Breast epithelium (tissue), 3 donors: ENCODE measurements at regions not wholly inside any gene's neighbourhood (a gene's known extent, or its start where the extent isn't known, plus 50 kb on each side); places are given as distances from the start of the nearest gene placed in this dataset.

ENCODE experiments used
- POLR2A ChIP-seq: fragments of 450-650 bp; IDR thresholded peaks from one replicate; pipeline ENCODE4 v1.6.1; 2016; ENCODE audit warnings: antibody characterized with exemption, mild to moderate bottlenecking, moderate library complexity
- POLR2AphosphoS5 ChIP-seq, 3 donors: sonication (generic); formaldehyde crosslinking; IDR thresholded peaks; one replicate each; pipeline ENCODE4 v1.6.1; 2017; ENCODE audit warnings: antibody characterized with exemption in 3 of 3
- TF ChIP-seq, protein P1 (sequence below), 3 donors: fragments of 450-650 bp; IDR thresholded peaks; one replicate each; pipeline ENCODE4 v1.5.1; 2016 to 2017; ENCODE audit warnings: antibody characterized with exemption in 3 of 3, mild to moderate bottlenecking in 3 of 3, moderate library complexity in 3 of 3

DNA sequence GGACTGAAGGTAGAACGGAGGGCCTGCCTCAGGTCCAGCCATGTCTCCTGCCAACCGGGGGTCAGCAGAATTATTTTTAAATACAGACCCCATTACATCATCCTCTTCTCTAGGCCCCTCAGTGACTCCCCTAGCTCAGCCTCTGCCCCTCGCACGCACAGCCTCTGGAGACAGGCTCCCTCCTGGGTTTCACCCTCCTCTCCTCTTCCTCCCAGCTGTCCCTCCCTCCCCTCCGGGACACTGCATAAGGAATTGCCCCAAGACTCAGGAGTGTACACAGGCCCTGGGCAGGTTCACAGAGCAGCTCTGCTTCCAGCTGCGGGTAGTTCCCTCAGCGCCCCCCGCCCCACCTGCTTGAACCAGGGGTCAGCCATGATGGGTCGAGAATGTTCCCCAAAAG lies 520.2 kb upstream of the MYT1L start:
- TF ChIP-seq, protein P1, sequence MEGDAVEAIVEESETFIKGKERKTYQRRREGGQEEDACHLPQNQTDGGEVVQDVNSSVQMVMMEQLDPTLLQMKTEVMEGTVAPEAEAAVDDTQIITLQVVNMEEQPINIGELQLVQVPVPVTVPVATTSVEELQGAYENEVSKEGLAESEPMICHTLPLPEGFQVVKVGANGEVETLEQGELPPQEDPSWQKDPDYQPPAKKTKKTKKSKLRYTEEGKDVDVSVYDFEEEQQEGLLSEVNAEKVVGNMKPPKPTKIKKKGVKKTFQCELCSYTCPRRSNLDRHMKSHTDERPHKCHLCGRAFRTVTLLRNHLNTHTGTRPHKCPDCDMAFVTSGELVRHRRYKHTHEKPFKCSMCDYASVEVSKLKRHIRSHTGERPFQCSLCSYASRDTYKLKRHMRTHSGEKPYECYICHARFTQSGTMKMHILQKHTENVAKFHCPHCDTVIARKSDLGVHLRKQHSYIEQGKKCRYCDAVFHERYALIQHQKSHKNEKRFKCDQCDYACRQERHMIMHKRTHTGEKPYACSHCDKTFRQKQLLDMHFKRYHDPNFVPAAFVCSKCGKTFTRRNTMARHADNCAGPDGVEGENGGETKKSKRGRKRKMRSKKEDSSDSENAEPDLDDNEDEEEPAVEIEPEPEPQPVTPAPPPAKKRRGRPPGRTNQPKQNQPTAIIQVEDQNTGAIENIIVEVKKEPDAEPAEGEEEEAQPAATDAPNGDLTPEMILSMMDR (IDR thresholded peaks at IDR 0.05): no peak
- TF ChIP-seq POLR2AphosphoS5 (IDR thresholded peaks at IDR 0.05): no peak
- TF ChIP-seq POLR2A: no peak
